OCI-LY7 (cell line): ENCODE measurements at regions not wholly inside any gene's neighbourhood (a gene's known extent, or its start where the extent isn't known, plus 50 kb on each side); places are given as distances from the start of the nearest gene placed in this dataset.

Experiments
- BruUV-seq: library from RNA; stranded (reverse); fragments of 400-500 nt; replicated peaks from 2 replicates; lab custom pipeline; 2021; lab: Mats Ljungman, UMichigan
- CTCF ChIA-PET: fragments of 300-600 bp; sonication (Branson Sonifier 250); formaldehyde crosslinking; loops from one replicate; lab custom pipeline; 2022; ENCODE audit warnings: antibody characterized with exemption; ENCODE audit not compliant: unreplicated experiment; lab: Charles Lee
- POLR2A ChIA-PET: fragments of 300-600 bp; sonication (Branson Sonifier 250); formaldehyde crosslinking; loops from one replicate; lab custom pipeline; 2022; ENCODE audit warnings: antibody characterized with exemption; lab: Charles Lee
- DNase-seq: peaks from one replicate; pipeline ENCODE4 v3.0.0-alpha.2; 2015; ENCODE audit warnings: low spot score
- H2AFZ ChIP-seq: fragments of 200-600 bp; sonication (generic), shearing (Covaris generic); 2 replicates; pipeline ENCODE4 v1.6.1; 2014; ENCODE audit warnings: mild to moderate bottlenecking, antibody characterized with exemption, low read length, moderate library complexity
- H3K27ac ChIP-seq: fragments of 200-600 bp; sonication (generic); 2 replicates; pipeline ENCODE4 v1.5.1; 2014; ENCODE audit warnings: mixed run types, low read depth, mild to moderate bottlenecking, moderate library complexity, low read length, inconsistent platforms; ENCODE audit not compliant: poor library complexity, severe bottlenecking
- H3K36me3 ChIP-seq: fragments of 200-600 bp; sonication (generic); 2 replicates; pipeline ENCODE4 v1.6.1; 2014; ENCODE audit warnings: mild to moderate bottlenecking, antibody characterized with exemption, low read length, moderate library complexity, mixed read lengths; ENCODE audit not compliant: insufficient read depth
- H3K4me1 ChIP-seq: fragments of 200-600 bp; sonication (generic); 2 replicates; pipeline ENCODE4 v1.5.1; 2014; ENCODE audit warnings: mild to moderate bottlenecking, low read length; ENCODE audit not compliant: insufficient read depth, poor library complexity, severe bottlenecking
- H3K4me2 ChIP-seq: fragments of 200-600 bp; sonication (generic); 2 replicates; pipeline ENCODE4 v1.6.1; 2014; ENCODE audit warnings: mild to moderate bottlenecking, low read length
- H3K4me3 ChIP-seq: fragments of 200-600 bp; sonication (generic); 2 replicates; pipeline ENCODE4 v1.5.1; 2014; ENCODE audit warnings: mild to moderate bottlenecking, low read depth, low read length; ENCODE audit not compliant: poor library complexity, severe bottlenecking
- H3K79me2 ChIP-seq: fragments of 200-600 bp; sonication (generic); 2 replicates; pipeline ENCODE4 v1.6.1; 2016; ENCODE audit warnings: low read depth, mild to moderate bottlenecking, low read length, moderate library complexity, mixed read lengths; ENCODE audit not compliant: insufficient read depth
- H3K9me2 ChIP-seq: fragments of 200-600 bp; sonication (generic); 2 replicates; pipeline ENCODE4 v1.6.1; 2016; ENCODE audit warnings: mild to moderate bottlenecking, low read length, mixed read lengths; ENCODE audit not compliant: insufficient read depth
- H3K9me3 ChIP-seq: fragments of 200-600 bp; sonication (generic); 2 replicates; pipeline ENCODE4 v1.6.1; 2014; ENCODE audit warnings: mild to moderate bottlenecking, mixed run types, low read length, mixed read lengths
- H4K20me1 ChIP-seq: fragments of 200-600 bp; sonication (generic); 2 replicates; pipeline ENCODE4 v1.6.1; 2014; ENCODE audit warnings: mild to moderate bottlenecking, antibody characterized with exemption, low read length, moderate library complexity, mixed read lengths; ENCODE audit not compliant: insufficient read depth
- CTCF ChIP-seq: fragments of 200-600 bp; sonication (generic); conservative IDR thresholded peaks from 2 replicates; pipeline ENCODE4 v1.5.1; 2014; ENCODE audit warnings: mild to moderate bottlenecking, antibody characterized with exemption, low read length, moderate library complexity, mixed read lengths
- EZH2phosphoT487 ChIP-seq: fragments of 200-600 bp; sonication (generic); IDR thresholded peaks from 2 replicates; pipeline ENCODE4 v1.6.1; 2018; ENCODE audit warnings: low read depth, borderline replicate concordance, mild to moderate bottlenecking, mixed run types, antibody characterized with exemption, low read length, moderate library complexity, mixed read lengths
- intact Hi-C: fragments of 100-400 bp; cut with micrococcal nuclease; formaldehyde crosslinking; loops from one replicate; pipeline ENCODE4 v1.10.0; 2022; ENCODE audit not compliant: unreplicated experiment

GRCh38 chr4:23438764-23439163 lies 451.1 kb downstream of the PPARGC1A start:
- CTCF ChIA-PET, result no interaction called here
- BruUV-seq, result no TSS peak
- Histone ChIP-seq H2AFZ (no peak overlapping the region), H3K79me2 (no peaks in the 10 kb centered on the region), H3K9me2 (no peaks in the 10 kb centered on the region), H3K27ac (no peak overlapping the region), H3K4me2 (no peak overlapping the region), H4K20me1 (no peaks in the 10 kb centered on the region), H3K36me3 (no peaks in the 10 kb centered on the region), H3K4me3 (no peak overlapping the region), H3K4me1 (no peaks in the 10 kb centered on the region), H3K9me3 (no peaks in the 10 kb centered on the region)
- intact Hi-C loops, result no loop called here
- DNase-seq, result no peak
- POLR2A ChIA-PET, result no interaction called here
- no peak for TF ChIP-seq CTCF
- TF ChIP-seq EZH2phosphoT487, result no peak

- Histone ChIP-seq H3K9me2 (no peaks in the 10 kb centered on the region), H4K20me1 (no peaks in the 10 kb centered on the region), H3K36me3 (no peaks in the 10 kb centered on the region), H3K4me1 (no peaks in the 10 kb centered on the region), H3K9me3 (no peaks in the 10 kb centered on the region), H3K4me2 (no peak overlapping the region), H3K79me2 (no peaks in the 10 kb centered on the region), H2AFZ (no peak overlapping the region), H3K27ac (no peak overlapping the region), H3K4me3 (no peak overlapping the region)
- TF ChIP-seq EZH2phosphoT487 (no peak), CTCF (no peak)
- POLR2A ChIA-PET, result interaction anchor here (1.6 kb wide), 1 partner anchor 14 kb away, joined by 3 read pairs; no protein-coding TSS in a partner anchor
- BruUV-seq, result no TSS peak
- no peak for DNase-seq
- intact Hi-C loops, result no loop called here
- CTCF ChIA-PET, result no interaction called here
These were observed 460.4 kb downstream of the PPARGC1A start for GRCh38 chr4:23429497-23429896.

DNA sequence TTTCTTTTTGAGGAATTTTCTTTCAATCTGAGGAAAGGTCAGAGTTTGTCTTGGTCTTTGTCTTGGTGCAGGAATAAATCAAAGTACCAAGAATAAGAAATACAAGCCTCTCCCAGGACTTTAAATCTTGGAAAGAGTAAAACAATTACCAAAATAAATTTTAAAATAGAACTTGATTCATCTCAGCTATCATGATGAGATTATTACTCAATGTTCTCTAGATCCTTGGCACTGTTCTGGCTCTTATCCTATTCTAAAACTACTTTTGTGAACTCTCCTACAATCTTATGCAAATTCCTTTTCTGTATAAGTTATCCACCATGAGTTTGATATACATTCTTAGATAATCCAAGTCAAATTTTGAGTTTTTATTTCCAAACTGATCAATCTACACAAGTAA lies 464.3 kb downstream of the PPARGC1A start:
- ChIA-PET CTCF (no interaction called here), POLR2A (no interaction called here)
- DNase-seq, result no peak

More for the DNA sequence above, 464.3 kb downstream of the PPARGC1A start:
- Histone ChIP-seq H3K79me2 (no peaks in the 10 kb centered on the region), H3K4me1 (no peaks in the 10 kb centered on the region), H3K9me3 (no peaks in the 10 kb centered on the region), H3K36me3 (no peaks in the 10 kb centered on the region), H3K4me3 (no peak overlapping the region), H4K20me1 (no peaks in the 10 kb centered on the region), H3K27ac (no peak overlapping the region), H2AFZ (no peak overlapping the region), H3K9me2 (no peaks in the 10 kb centered on the region), H3K4me2 (no peak overlapping the region)
- TF ChIP-seq EZH2phosphoT487 (no peak), CTCF (no peak)
- BruUV-seq, result no TSS peak
- intact Hi-C loops, result no loop called here
